ENCODE measurements at regions not wholly inside any gene's neighbourhood (a gene's known extent, or its start where the extent isn't known, plus 50 kb on each side); places are given as distances from the start of the nearest gene placed in this dataset.

GRCh38 chr10:105605104-105605503, 964.0 kb downstream of the SORCS3 start:
- Histone ChIP-seq H3K9ac (ENCODE audit: low read length) (no peak overlapping the region), H3K27me3 (ENCODE audit: control insufficient read depth, insufficient read depth, low read length) (no peaks in the 10 kb centered on the region), H3K4me1 (ENCODE audit: control insufficient read depth, low read depth, low read length) (peaks cover 7% of the 10 kb centered on the region), H3K9me3 (ENCODE audit: control insufficient read depth, low read depth, low read length) (no peaks in the 10 kb centered on the region), H3K36me3 (ENCODE audit: control insufficient read depth, low read depth, low read length) (no peaks in the 10 kb centered on the region), H3K4me3 (ENCODE audit: low read length) (no peak overlapping the region), H3K27ac (ENCODE audit: low read length) (no peak overlapping the region)

GRCh38 chr10:105598207-105598606, 957.1 kb downstream of the SORCS3 start:
- Histone ChIP-seq H3K36me3 (ENCODE audit: control insufficient read depth, low read depth, low read length) (no peaks in the 10 kb centered on the region), H3K9me3 (ENCODE audit: control insufficient read depth, low read depth, low read length) (no peaks in the 10 kb centered on the region), H3K27ac (ENCODE audit: low read length) (no peak overlapping the region)

GRCh38 chr10:105597312-105597711, 956.2 kb downstream of the SORCS3 start:
- Histone ChIP-seq H3K4me3 (ENCODE audit: low read length) (no peak overlapping the region), H3K27ac (ENCODE audit: low read length) (no peak overlapping the region), H3K9me3 (ENCODE audit: control insufficient read depth, low read depth, low read length) (no peaks in the 10 kb centered on the region), H3K4me1 (ENCODE audit: control insufficient read depth, low read depth, low read length) (no peaks in the 10 kb centered on the region), H3K36me3 (ENCODE audit: control insufficient read depth, low read depth, low read length) (no peaks in the 10 kb centered on the region), H3K9ac (ENCODE audit: low read length) (no peak overlapping the region), H3K27me3 (ENCODE audit: control insufficient read depth, insufficient read depth, low read length) (no peaks in the 10 kb centered on the region)

More at GRCh38 chr10:105598207-105598606, 957.1 kb downstream of the SORCS3 start:
- Histone ChIP-seq H3K27me3 (ENCODE audit: control insufficient read depth, insufficient read depth, low read length) (no peaks in the 10 kb centered on the region), H3K4me3 (ENCODE audit: low read length) (no peak overlapping the region), H3K4me1 (ENCODE audit: control insufficient read depth, low read depth, low read length) (no peaks in the 10 kb centered on the region), H3K9ac (ENCODE audit: low read length) (no peak overlapping the region)

- no peaks in the 10 kb centered on the region for H3K9me3 ChIP-seq (ENCODE audit: control insufficient read depth, low read depth, low read length)
- H3K27ac ChIP-seq (ENCODE audit: low read length): no peak overlapping the region
- H3K4me3 ChIP-seq (ENCODE audit: low read length): no peak overlapping the region
- H3K36me3 ChIP-seq (ENCODE audit: control insufficient read depth, low read depth, low read length): no peaks in the 10 kb centered on the region
- no peak overlapping the region for H3K9ac ChIP-seq (ENCODE audit: low read length)
- no peaks in the 10 kb centered on the region for H3K27me3 ChIP-seq (ENCODE audit: control insufficient read depth, insufficient read depth, low read length)
- no peaks in the 10 kb centered on the region for H3K4me1 ChIP-seq (ENCODE audit: control insufficient read depth, low read depth, low read length)
Observed at GRCh38 chr10:105596749-105597148, 955.7 kb downstream of the SORCS3 start.

GRCh38 chr10:105594296-105594695, 953.2 kb downstream of the SORCS3 start:
- Histone ChIP-seq H3K9ac (ENCODE audit: low read length) (no peak overlapping the region), H3K27ac (ENCODE audit: low read length) (no peak overlapping the region), H3K9me3 (ENCODE audit: control insufficient read depth, low read depth, low read length) (no peaks in the 10 kb centered on the region), H3K4me1 (ENCODE audit: control insufficient read depth, low read depth, low read length) (peaks cover 4% of the 10 kb centered on the region), H3K4me3 (ENCODE audit: low read length) (no peak overlapping the region), H3K36me3 (ENCODE audit: control insufficient read depth, low read depth, low read length) (no peaks in the 10 kb centered on the region), H3K27me3 (ENCODE audit: control insufficient read depth, insufficient read depth, low read length) (no peaks in the 10 kb centered on the region)

- Histone ChIP-seq H3K36me3 (ENCODE audit: control insufficient read depth, low read depth, low read length) (no peaks in the 10 kb centered on the region), H3K4me1 (ENCODE audit: control insufficient read depth, low read depth, low read length) (peaks cover 4% of the 10 kb centered on the region), H3K9me3 (ENCODE audit: control insufficient read depth, low read depth, low read length) (no peaks in the 10 kb centered on the region), H3K27ac (ENCODE audit: low read length) (no peak overlapping the region), H3K27me3 (ENCODE audit: control insufficient read depth, insufficient read depth, low read length) (no peaks in the 10 kb centered on the region), H3K9ac (ENCODE audit: low read length) (no peak overlapping the region), H3K4me3 (ENCODE audit: low read length) (no peak overlapping the region)
Observed at GRCh38 chr10:105592468-105592867, 951.4 kb downstream of the SORCS3 start.

GRCh38 chr10:105586451-105587098, 945.5 kb downstream of the SORCS3 start:
- Histone ChIP-seq H3K9me3 (ENCODE audit: control insufficient read depth, low read depth, low read length) (no peaks in the 10 kb centered on the region), H3K27me3 (ENCODE audit: control insufficient read depth, insufficient read depth, low read length) (no peaks in the 10 kb centered on the region), H3K27ac (ENCODE audit: low read length) (no peak overlapping the region), H3K4me3 (ENCODE audit: low read length) (no peak overlapping the region), H3K4me1 (ENCODE audit: control insufficient read depth, low read depth, low read length) (peaks cover 2% of the 10 kb centered on the region), H3K9ac (ENCODE audit: low read length) (no peak overlapping the region), H3K36me3 (ENCODE audit: control insufficient read depth, low read depth, low read length) (no peaks in the 10 kb centered on the region)

- Histone ChIP-seq H3K4me1 (ENCODE audit: control insufficient read depth, low read depth, low read length) (no peaks in the 10 kb centered on the region), H3K36me3 (ENCODE audit: control insufficient read depth, low read depth, low read length) (no peaks in the 10 kb centered on the region), H3K4me3 (ENCODE audit: low read length) (no peak overlapping the region), H3K27me3 (ENCODE audit: control insufficient read depth, insufficient read depth, low read length) (no peaks in the 10 kb centered on the region), H3K9ac (ENCODE audit: low read length) (no peak overlapping the region), H3K9me3 (ENCODE audit: control insufficient read depth, low read depth, low read length) (no peaks in the 10 kb centered on the region), H3K27ac (ENCODE audit: low read length) (no peak overlapping the region)
Observed at GRCh38 chr10:105585753-105586152, 944.7 kb downstream of the SORCS3 start.

- no peak overlapping the region for H3K4me3 ChIP-seq (ENCODE audit: low read length)
- H3K27ac ChIP-seq (ENCODE audit: low read length): no peak overlapping the region
- no peaks in the 10 kb centered on the region for H3K27me3 ChIP-seq (ENCODE audit: control insufficient read depth, insufficient read depth, low read length)
- H3K4me1 ChIP-seq (ENCODE audit: control insufficient read depth, low read depth, low read length): no peaks in the 10 kb centered on the region
- no peaks in the 10 kb centered on the region for H3K36me3 ChIP-seq (ENCODE audit: control insufficient read depth, low read depth, low read length)
- H3K9me3 ChIP-seq (ENCODE audit: control insufficient read depth, low read depth, low read length): no peaks in the 10 kb centered on the region
- no peak overlapping the region for H3K9ac ChIP-seq (ENCODE audit: low read length)
Observed at GRCh38 chr10:105585171-105585570, 944.1 kb downstream of the SORCS3 start.

- H3K27me3 ChIP-seq (ENCODE audit: control insufficient read depth, insufficient read depth, low read length): no peaks in the 10 kb centered on the region
- H3K27ac ChIP-seq (ENCODE audit: low read length): no peak overlapping the region
- H3K9me3 ChIP-seq (ENCODE audit: control insufficient read depth, low read depth, low read length): no peaks in the 10 kb centered on the region
- H3K4me3 ChIP-seq (ENCODE audit: low read length): no peak overlapping the region
- no peak overlapping the region for H3K9ac ChIP-seq (ENCODE audit: low read length)
- no peaks in the 10 kb centered on the region for H3K36me3 ChIP-seq (ENCODE audit: control insufficient read depth, low read depth, low read length)
- no peaks in the 10 kb centered on the region for H3K4me1 ChIP-seq (ENCODE audit: control insufficient read depth, low read depth, low read length)
Observed at GRCh38 chr10:105579112-105579511, 938.0 kb downstream of the SORCS3 start.

- Histone ChIP-seq H3K27ac (ENCODE audit: low read length) (no peak overlapping the region), H3K27me3 (ENCODE audit: control insufficient read depth, insufficient read depth, low read length) (no peaks in the 10 kb centered on the region), H3K4me1 (ENCODE audit: control insufficient read depth, low read depth, low read length) (no peaks in the 10 kb centered on the region), H3K4me3 (ENCODE audit: low read length) (no peak overlapping the region), H3K9ac (ENCODE audit: low read length) (no peak overlapping the region), H3K9me3 (ENCODE audit: control insufficient read depth, low read depth, low read length) (no peaks in the 10 kb centered on the region), H3K36me3 (ENCODE audit: control insufficient read depth, low read depth, low read length) (no peaks in the 10 kb centered on the region)
Observed at GRCh38 chr10:105577865-105578607, 936.9 kb downstream of the SORCS3 start.

All from iPS-18a (cell line).